ENCODE measurements at regions not wholly inside any gene's neighbourhood (a gene's known extent, or its start where the extent isn't known, plus 50 kb on each side); places are given as distances from the start of the nearest gene placed in this dataset.

- H3K27ac Mint-ChIP-seq: peak overlapping the region; percentile 86
Measured at GRCh38 chr1:55589671-55590297, 374.6 kb upstream of the USP24 start.

GRCh38 chr1:55588309-55588708 is 373.1 kb upstream of the USP24 start:
- no peaks in the 10 kb centered on the region for H3K9me3 Mint-ChIP-seq
- no peak overlapping the region for H3K4me3 Mint-ChIP-seq
- peaks cover 2% of the 10 kb centered on the region; the same call in 1 of the 2 replicates for H3K27me3 Mint-ChIP-seq (ENCODE audit: insufficient read depth)
- no peak overlapping the region for H3K27ac Mint-ChIP-seq
- DNase-seq: no peak
- peaks cover 47% of the 10 kb centered on the region for H3K4me1 Mint-ChIP-seq (ENCODE audit: low read depth)
- TF ChIP-seq CTCF (IDR thresholded peaks at IDR 0.05): no peak
- no peaks in the 10 kb centered on the region for H3K36me3 Mint-ChIP-seq (ENCODE audit: low read depth)

More at GRCh38 chr1:55589671-55590297, 374.6 kb upstream of the USP24 start:
- TF ChIP-seq CTCF (IDR thresholded peaks at IDR 0.05): no peak
- Mint-ChIP-seq H3K4me1 (ENCODE audit: low read depth) (peaks cover 40% of the 10 kb centered on the region), H3K4me3 (peak overlapping the region; percentile 43; the same call in 1 of the 2 replicates), H3K9me3 (no peaks in the 10 kb centered on the region), H3K27me3 (ENCODE audit: insufficient read depth) (no peaks in the 10 kb centered on the region; the same call in 1 of the 2 replicates), H3K36me3 (ENCODE audit: low read depth) (no peaks in the 10 kb centered on the region)
- peak; percentile 15 for DNase-seq

GRCh38 chr1:55586771-55587170 is 371.6 kb upstream of the USP24 start:
- DNase-seq: no peak
- TF ChIP-seq CTCF (IDR thresholded peaks at IDR 0.05): no peak
- no peaks in the 10 kb centered on the region for H3K9me3 Mint-ChIP-seq
- H3K36me3 Mint-ChIP-seq (ENCODE audit: low read depth): peaks cover 5% of the 10 kb centered on the region; the same call in 1 of the 2 replicates
- H3K27ac Mint-ChIP-seq: no peak overlapping the region
- H3K4me1 Mint-ChIP-seq (ENCODE audit: low read depth): peaks cover 56% of the 10 kb centered on the region
- H3K4me3 Mint-ChIP-seq: no peak overlapping the region
- H3K27me3 Mint-ChIP-seq (ENCODE audit: insufficient read depth): peaks cover 2% of the 10 kb centered on the region; the same call in 1 of the 2 replicates

- H3K27ac Mint-ChIP-seq: no peak overlapping the region
- peaks cover 2% of the 10 kb centered on the region; the same call in 1 of the 2 replicates for H3K27me3 Mint-ChIP-seq (ENCODE audit: insufficient read depth)
- TF ChIP-seq CTCF (IDR thresholded peaks at IDR 0.05): no peak
- peaks cover 61% of the 10 kb centered on the region for H3K4me1 Mint-ChIP-seq (ENCODE audit: low read depth)
- peaks cover 5% of the 10 kb centered on the region; the same call in 1 of the 2 replicates for H3K36me3 Mint-ChIP-seq (ENCODE audit: low read depth)
- DNase-seq: no peak
- no peak overlapping the region for H3K4me3 Mint-ChIP-seq
- no peaks in the 10 kb centered on the region for H3K9me3 Mint-ChIP-seq
Measured at GRCh38 chr1:55585402-55585792, 370.2 kb upstream of the USP24 start.

- no peak for DNase-seq
- Mint-ChIP-seq H3K36me3 (ENCODE audit: low read depth) (peaks cover 5% of the 10 kb centered on the region; the same call in 1 of the 2 replicates), H3K4me3 (no peak overlapping the region), H3K27ac (no peak overlapping the region; the same call in 1 of the 2 replicates), H3K4me1 (ENCODE audit: low read depth) (peaks cover 61% of the 10 kb centered on the region), H3K27me3 (ENCODE audit: insufficient read depth) (peaks cover 2% of the 10 kb centered on the region; the same call in 1 of the 2 replicates), H3K9me3 (no peaks in the 10 kb centered on the region)
- TF ChIP-seq CTCF (IDR thresholded peaks at IDR 0.05): no peak
Measured at GRCh38 chr1:55584526-55585401, 369.6 kb upstream of the USP24 start.
